HG02981 (cell line): ENCODE measurements at regions not wholly inside any gene's neighbourhood (a gene's known extent, or its start where the extent isn't known, plus 50 kb on each side); places are given as distances from the start of the nearest gene placed in this dataset.
"Not testable (repeated sequence)": the region's sequence is repeated elsewhere in the genome, so short reads cannot be mapped to it uniquely, and the experiment has no call there.

Experiments
- ATAC-seq: cut with Tn5 transposase; IDR thresholded peaks from one replicate; pipeline ENCODE4 v1.9.1; 2021; ENCODE audit warnings: mild to moderate bottlenecking, moderate library complexity; ENCODE audit not compliant: unreplicated experiment

GRCh38 chr2:185475914-185476313, 262.7 kb upstream of the FSIP2 start:
- ATAC-seq = no peak

- ATAC-seq = no peak
These were observed 261.2 kb upstream of the FSIP2 start for GRCh38 chr2:185477452-185477851.

- ATAC-seq = no peak
These were observed 254.0 kb upstream of the FSIP2 start for GRCh38 chr2:185484602-185485001.

GRCh38 chr2:185502351-185502750, 236.3 kb upstream of the FSIP2 start:
- no peak for ATAC-seq

- ATAC-seq = no peak
These were observed 230.9 kb upstream of the FSIP2 start for GRCh38 chr2:185507719-185508118.

GRCh38 chr2:185510060-185510459, 228.5 kb upstream of the FSIP2 start:
- no peak for ATAC-seq

- ATAC-seq = no peak
These were observed 226.7 kb upstream of the FSIP2 start for GRCh38 chr2:185511925-185512324.

- no peak for ATAC-seq
These were observed 216.1 kb upstream of the FSIP2 start for GRCh38 chr2:185522472-185522871.

- not testable (repeated sequence) for ATAC-seq
These were observed 214.4 kb upstream of the FSIP2 start for GRCh38 chr2:185524242-185524641.

- no peak for ATAC-seq
These were observed 212.4 kb upstream of the FSIP2 start for GRCh38 chr2:185526161-185526560.

GRCh38 chr2:185531721-185532120, 206.9 kb upstream of the FSIP2 start:
- no peak for ATAC-seq

GRCh38 chr2:185537689-185538088, 200.9 kb upstream of the FSIP2 start:
- ATAC-seq = no peak

- ATAC-seq = no peak
These were observed 171.4 kb upstream of the FSIP2 start for GRCh38 chr2:185567196-185567595.

GRCh38 chr2:185567940-185568339, 170.7 kb upstream of the FSIP2 start:
- no peak for ATAC-seq

GRCh38 chr2:185578322-185578721, 160.3 kb upstream of the FSIP2 start:
- ATAC-seq = peak; percentile 61

- no peak for ATAC-seq
These were observed 155.4 kb upstream of the FSIP2 start for GRCh38 chr2:185583058-185583816.

- ATAC-seq = not testable (repeated sequence)
These were observed 153.4 kb upstream of the FSIP2 start for GRCh38 chr2:185585165-185585564.

GRCh38 chr2:185591276-185591675, 147.3 kb upstream of the FSIP2 start:
- ATAC-seq = not testable (repeated sequence)

- ATAC-seq = no peak
These were observed 130.7 kb upstream of the FSIP2 start for GRCh38 chr2:185607945-185608344.

GRCh38 chr2:185608799-185609198, 129.8 kb upstream of the FSIP2 start:
- ATAC-seq = no peak

GRCh38 chr2:185610301-185610700, 128.3 kb upstream of the FSIP2 start:
- no peak for ATAC-seq

GRCh38 chr2:185618625-185619024, 120.0 kb upstream of the FSIP2 start:
- no peak for ATAC-seq

- no peak for ATAC-seq
These were observed 113.0 kb upstream of the FSIP2 start for GRCh38 chr2:185625604-185626003.
